Nephron (organoid): ENCODE measurements at regions not wholly inside any gene's neighbourhood (a gene's known extent, or its start where the extent isn't known, plus 50 kb on each side); places are given as distances from the start of the nearest gene placed in this dataset.

ENCODE experiments used
- H3K27ac Mint-ChIP-seq, 3 experiments: 2 replicates each; pipeline ENCODE4 v1.8.0; 2020; ENCODE audit warnings: mixed read lengths in 3 of 3, mild to moderate bottlenecking in 2 of 3, moderate library complexity in 1 of 3
- H3K27me3 Mint-ChIP-seq: 2 replicates; pipeline ENCODE4 v1.8.0; 2021; ENCODE audit warnings: low read depth, mild to moderate bottlenecking, moderate library complexity, mixed read lengths
- H3K36me3 Mint-ChIP-seq: 2 replicates; pipeline ENCODE4 v1.8.0; 2020; ENCODE audit warnings: low read depth, mixed read lengths
- H3K4me1 Mint-ChIP-seq: 2 replicates; pipeline ENCODE4 v1.8.0; 2020; ENCODE audit warnings: mixed read lengths
- H3K4me3 Mint-ChIP-seq, 3 experiments: 2 replicates each; pipeline ENCODE4 v1.8.0; 2020; ENCODE audit warnings: mild to moderate bottlenecking in 3 of 3, mixed read lengths in 3 of 3, moderate library complexity in 2 of 3
- H3K9me3 Mint-ChIP-seq: 2 replicates; pipeline ENCODE4 v1.8.0; 2020; ENCODE audit warnings: mixed read lengths
- CTCF ChIP-seq, 3 experiments: fragments of 200-600 bp; sonication (generic); IDR thresholded peaks; one replicate each; pipeline ENCODE4 v1.5.0; 2021; ENCODE audit warnings: antibody characterized with exemption in 3 of 3; ENCODE audit not compliant: unreplicated experiment in 3 of 3

- TF ChIP-seq CTCF (IDR thresholded peaks at IDR 0.05; ENCODE audit: unreplicated experiment in 3 of 3), result no peak
- H3K4me3 Mint-ChIP-seq, result no peak overlapping the region
- H3K4me1 Mint-ChIP-seq, result peaks cover 20% of the 10 kb centered on the region
- peak overlapping the region in 1 of 3 experiments; percentile 70 for H3K27ac Mint-ChIP-seq
- H3K9me3 Mint-ChIP-seq, result no peaks in the 10 kb centered on the region
- H3K27me3 Mint-ChIP-seq, result no peaks in the 10 kb centered on the region
- no peaks in the 10 kb centered on the region for H3K36me3 Mint-ChIP-seq
These were observed 133.9 kb downstream of the PLK2 start for GRCh38 chr5:58326022-58326421.

GRCh38 chr5:58322453-58322852 is 137.4 kb downstream of the PLK2 start:
- Mint-ChIP-seq H3K4me1 (peaks cover 20% of the 10 kb centered on the region), H3K27me3 (no peaks in the 10 kb centered on the region), H3K27ac (peak overlapping the region; percentile 8 to 37 (median 16)), H3K36me3 (no peaks in the 10 kb centered on the region), H3K4me3 (no peak overlapping the region), H3K9me3 (no peaks in the 10 kb centered on the region)
- TF ChIP-seq CTCF (IDR thresholded peaks at IDR 0.05; ENCODE audit: unreplicated experiment in 3 of 3), result no peak

- Mint-ChIP-seq H3K27me3 (no peaks in the 10 kb centered on the region), H3K36me3 (no peaks in the 10 kb centered on the region), H3K9me3 (no peaks in the 10 kb centered on the region), H3K27ac (no peak overlapping the region), H3K4me3 (no peak overlapping the region), H3K4me1 (peaks cover 15% of the 10 kb centered on the region)
- TF ChIP-seq CTCF (IDR thresholded peaks at IDR 0.05; ENCODE audit: unreplicated experiment in 3 of 3), result no peak
These were observed 141.4 kb downstream of the PLK2 start for GRCh38 chr5:58318468-58318867.

- H3K4me1 Mint-ChIP-seq, result peaks cover 11% of the 10 kb centered on the region
- no peaks in the 10 kb centered on the region for H3K27me3 Mint-ChIP-seq
- no peak overlapping the region for H3K27ac Mint-ChIP-seq
- H3K9me3 Mint-ChIP-seq, result no peaks in the 10 kb centered on the region
- no peak overlapping the region for H3K4me3 Mint-ChIP-seq
- TF ChIP-seq CTCF (IDR thresholded peaks at IDR 0.05; ENCODE audit: unreplicated experiment in 3 of 3), result no peak
- no peaks in the 10 kb centered on the region for H3K36me3 Mint-ChIP-seq
These were observed 142.1 kb downstream of the PLK2 start for GRCh38 chr5:58317808-58318207.

- Mint-ChIP-seq H3K4me3 (no peak overlapping the region), H3K9me3 (no peaks in the 10 kb centered on the region), H3K4me1 (peaks cover 5% of the 10 kb centered on the region), H3K27me3 (no peaks in the 10 kb centered on the region), H3K36me3 (no peaks in the 10 kb centered on the region), H3K27ac (peak overlapping the region; percentile 4 to 26 (median 24))
- TF ChIP-seq CTCF (IDR thresholded peaks at IDR 0.05; ENCODE audit: unreplicated experiment in 3 of 3), result no peak
These were observed 142.9 kb downstream of the PLK2 start for GRCh38 chr5:58317009-58317408.

- no peak overlapping the region for H3K4me3 Mint-ChIP-seq
- no peaks in the 10 kb centered on the region for H3K36me3 Mint-ChIP-seq
- H3K27me3 Mint-ChIP-seq, result no peaks in the 10 kb centered on the region
- no peak overlapping the region for H3K27ac Mint-ChIP-seq
- no peaks in the 10 kb centered on the region for H3K9me3 Mint-ChIP-seq
- H3K4me1 Mint-ChIP-seq, result peaks cover 5% of the 10 kb centered on the region
- TF ChIP-seq CTCF (IDR thresholded peaks at IDR 0.05; ENCODE audit: unreplicated experiment in 3 of 3), result no peak
These were observed 144.1 kb downstream of the PLK2 start for GRCh38 chr5:58315794-58316193.
